Keratinocyte (primary cell): ENCODE measurements at regions not wholly inside any gene's neighbourhood (a gene's known extent, or its start where the extent isn't known, plus 50 kb on each side); places are given as distances from the start of the nearest gene placed in this dataset.

ENCODE experiments used
- DNase-seq: peaks from one replicate; pipeline ENCODE4 v3.0.0-alpha.2; 2011; ENCODE audit warnings: low read depth, missing footprints, low spot score
- FAIRE-seq: peaks from 2 replicates; lab custom pipeline; 2011; peaks lifted over from hg19 to GRCh38; lab: Jason Lieb, UNC
- H2AFZ ChIP-seq: 2 replicates; pipeline ENCODE4 v1.6.0; 2012; ENCODE audit warnings: low read length, control low read depth, inconsistent platforms; ENCODE audit not compliant: control insufficient read depth
- H3K27ac ChIP-seq: 2 replicates; pipeline ENCODE4 v1.5.1; 2011; ENCODE audit warnings: low read length; ENCODE audit not compliant: control insufficient read depth, insufficient read depth
- H3K27me3 ChIP-seq: 3 replicates; pipeline ENCODE4 v1.6.0; 2011; ENCODE audit warnings: low read length; ENCODE audit not compliant: control insufficient read depth, insufficient read depth; ENCODE audit errors: extremely low read depth
- H3K36me3 ChIP-seq, 2 experiments: 2 replicates in 1 of 2; 3 replicates in 1 of 2; pipeline ENCODE4 v1.5.1; 2011; ENCODE audit warnings: low read length in 2 of 2, mild to moderate bottlenecking in 1 of 2; ENCODE audit not compliant: control insufficient read depth in 2 of 2, insufficient read depth in 2 of 2; ENCODE audit errors: extremely low read depth in 1 of 2
- H3K4me1 ChIP-seq: 3 replicates; pipeline ENCODE4 v1.5.1; 2011; ENCODE audit warnings: low read length; ENCODE audit not compliant: control insufficient read depth, insufficient read depth; ENCODE audit errors: extremely low read depth
- H3K4me2 ChIP-seq: 3 replicates; pipeline ENCODE4 v1.6.0; 2011; ENCODE audit warnings: low read depth, low read length; ENCODE audit not compliant: control insufficient read depth, insufficient read depth; ENCODE audit errors: extremely low read depth
- H3K4me3 ChIP-seq, 3 experiments: fragments of 200-600 bp in 1 of 3; sonication (generic) in 1 of 3; 2 replicates in 2 of 3; 3 replicates in 1 of 3; pipeline ENCODE4 v1.5.1; 2011 to 2016; ENCODE audit warnings: low read length in 3 of 3, mild to moderate bottlenecking in 3 of 3, control low read depth in 2 of 3, inconsistent platforms in 1 of 3, low read depth in 1 of 3, mixed read lengths in 1 of 3, mixed run types in 1 of 3, moderate library complexity in 1 of 3; ENCODE audit not compliant: control insufficient read depth in 2 of 3, insufficient read depth in 2 of 3; ENCODE audit errors: extremely low read depth in 1 of 3
- H3K79me2 ChIP-seq: 2 replicates; pipeline ENCODE4 v1.6.0; 2012; ENCODE audit warnings: low read length; ENCODE audit not compliant: control insufficient read depth, insufficient read depth
- H3K9ac ChIP-seq: 3 replicates; pipeline ENCODE4 v1.6.0; 2011; ENCODE audit warnings: low read length; ENCODE audit not compliant: control insufficient read depth, insufficient read depth; ENCODE audit errors: extremely low read depth
- H3K9me1 ChIP-seq: 3 replicates; pipeline ENCODE4 v1.6.0; 2011; ENCODE audit warnings: low read length; ENCODE audit not compliant: control insufficient read depth, insufficient read depth; ENCODE audit errors: extremely low read depth
- H3K9me3 ChIP-seq: 2 replicates; pipeline ENCODE4 v1.5.1; 2012; ENCODE audit warnings: low read depth, low read length; ENCODE audit not compliant: control insufficient read depth
- H4K20me1 ChIP-seq: 3 replicates; pipeline ENCODE4 v1.6.0; 2011; ENCODE audit warnings: low read length; ENCODE audit not compliant: control insufficient read depth, insufficient read depth; ENCODE audit errors: extremely low read depth
- CTCF ChIP-seq, 3 experiments: IDR thresholded peaks in 1 of 3; conservative IDR thresholded peaks in 1 of 3; optimal IDR thresholded peaks in 1 of 3; 2 replicates in 2 of 3; 3 replicates in 1 of 3; pipeline versions ENCODE3 to v1.5.1; 2011; ENCODE audit warnings: low read length in 3 of 3, mild to moderate bottlenecking in 3 of 3, moderate library complexity in 2 of 3, control low read depth in 1 of 3, inconsistent platforms in 1 of 3; ENCODE audit not compliant: insufficient read depth in 2 of 3; ENCODE audit errors: extremely low read depth in 1 of 3
- EZH2 ChIP-seq: IDR thresholded peaks from one replicate; pipeline ENCODE4 v1.6.1; 2012; ENCODE audit warnings: inconsistent platforms, mild to moderate bottlenecking, low read length, moderate library complexity
- dilution Hi-C: fragments of 300-500 bp; cut with MboI; formaldehyde crosslinking; loops from one replicate; pipeline ENCODE4 v1.7.0; 2020; ENCODE audit warnings: low sequenced_read_pairs; ENCODE audit not compliant: extremely low pct_ligation_motif_present

- no peak for FAIRE-seq
- no peak overlapping the region for H2AFZ ChIP-seq
- dilution Hi-C loops: no loop called here
- no peak overlapping the region for H3K4me3 ChIP-seq
- H3K4me1 ChIP-seq: peaks cover 4% of the 10 kb centered on the region
- no peaks in the 10 kb centered on the region for H3K79me2 ChIP-seq
- H4K20me1 ChIP-seq: no peaks in the 10 kb centered on the region
- H3K9ac ChIP-seq: no peak overlapping the region
- no peaks in the 10 kb centered on the region for H3K9me3 ChIP-seq
- H3K27me3 ChIP-seq: no peaks in the 10 kb centered on the region
- no peaks in the 10 kb centered on the region for H3K36me3 ChIP-seq
- no peaks in the 10 kb centered on the region for H3K9me1 ChIP-seq
- no peak overlapping the region for H3K27ac ChIP-seq
- H3K4me2 ChIP-seq: no peak overlapping the region
- no peak for DNase-seq
- TF ChIP-seq EZH2 (no peak), CTCF (optimal IDR thresholded peaks at IDR 0.05 in 1 of 3, IDR thresholded peaks at IDR 0.05 in 1 of 3, conservative IDR thresholded peaks at IDR 0.05 in 1 of 3; ENCODE audit: extremely low read depth in 1 of 3, insufficient read depth in 2 of 3, low read length in 3 of 3) (no peak)
Measured at GRCh38 chr10:29958440-29958839, 100.9 kb downstream of the JCAD start.

- no peak for DNase-seq
- H3K79me2 ChIP-seq: no peaks in the 10 kb centered on the region
- H3K4me3 ChIP-seq: no peak overlapping the region
- H3K4me1 ChIP-seq: peaks cover 4% of the 10 kb centered on the region
- no peaks in the 10 kb centered on the region for H3K9me3 ChIP-seq
- dilution Hi-C loops: no loop called here
- H3K9me1 ChIP-seq: no peaks in the 10 kb centered on the region
- H3K36me3 ChIP-seq: no peaks in the 10 kb centered on the region
- no peak for FAIRE-seq
- no peak overlapping the region for H3K9ac ChIP-seq
- H3K27ac ChIP-seq: no peak overlapping the region
- no peaks in the 10 kb centered on the region for H4K20me1 ChIP-seq
- no peaks in the 10 kb centered on the region for H3K27me3 ChIP-seq
- no peak for TF ChIP-seq EZH2
- no peak for TF ChIP-seq CTCF (optimal IDR thresholded peaks at IDR 0.05 in 1 of 3, IDR thresholded peaks at IDR 0.05 in 1 of 3, conservative IDR thresholded peaks at IDR 0.05 in 1 of 3; ENCODE audit: extremely low read depth in 1 of 3, insufficient read depth in 2 of 3, low read length in 3 of 3)
- H2AFZ ChIP-seq: no peak overlapping the region
- H3K4me2 ChIP-seq: no peak overlapping the region
Measured at GRCh38 chr10:29957907-29958331, 101.5 kb downstream of the JCAD start.
